ENCODE measurements at regions not wholly inside any gene's neighbourhood (a gene's known extent, or its start where the extent isn't known, plus 50 kb on each side); places are given as distances from the start of the nearest gene placed in this dataset.

- TF ChIP-seq TCF7L2 (IDR thresholded peaks at IDR 0.05; ENCODE audit: low read depth, low read length) (no peak), SIN3A (IDR thresholded peaks at IDR 0.05; ENCODE audit: borderline replicate concordance, insufficient read depth, low read depth, low read length) (no peak), REST (IDR thresholded peaks at IDR 0.05; ENCODE audit: insufficient read depth in 1 of 2, low read depth in 2 of 2, low read length in 1 of 2) (no peak), POLR2AphosphoS5 (IDR thresholded peaks at IDR 0.05; ENCODE audit: low read depth, low read length) (no peak), CTCF (IDR thresholded peaks at IDR 0.05) (no peak)
- no TSS peak for BruUV-seq (replicated peaks)
- H3K9me3 ChIP-seq (ENCODE audit: control insufficient read depth, insufficient read depth, low read depth, low read length): peaks cover 2% of the 10 kb centered on the region; the same call in 1 of the 2 replicates
These were observed 225.7 kb downstream of the SIPA1L2 start for GRCh38 chr1:232404227-232404626.

GRCh38 chr1:232403017-232403714 is 226.8 kb downstream of the SIPA1L2 start:
- ATAC-seq: no peak
- POLR2A ChIA-PET: no interaction called here
- in situ Hi-C loops (cut with HindIII; ENCODE audit: low pct_unique_long_range_greater_than_20kb, low sequenced_read_pairs): no loop called here

More at GRCh38 chr1:232404227-232404626, 225.7 kb downstream of the SIPA1L2 start:
- H3K27ac ChIP-seq (ENCODE audit: low read length): no peak overlapping the region
- DNase-seq (ENCODE audit: low read depth, low spot score) (no peak), ATAC-seq (no peak)
- CTCF ChIA-PET: no interaction called here
- H3K27me3 ChIP-seq (ENCODE audit: control insufficient read depth, insufficient read depth, low read length): no peaks in the 10 kb centered on the region
- no peak overlapping the region for H3K4me3 ChIP-seq (ENCODE audit: low read depth in 2 of 2, low read length in 2 of 2)
- POLR2A ChIA-PET: no interaction called here
- H3K36me3 ChIP-seq (ENCODE audit: control insufficient read depth, insufficient read depth, low read length): no peaks in the 10 kb centered on the region
- in situ Hi-C loops (cut with HindIII; ENCODE audit: low pct_unique_long_range_greater_than_20kb, low sequenced_read_pairs): no loop called here
- H3K4me1 ChIP-seq (ENCODE audit: control insufficient read depth, insufficient read depth, low read length): no peaks in the 10 kb centered on the region
- intact Hi-C loops (cut with micrococcal nuclease; ENCODE audit: unreplicated experiment): no loop called here

More at GRCh38 chr1:232403017-232403714, 226.8 kb downstream of the SIPA1L2 start:
- Histone ChIP-seq H3K4me3 (ENCODE audit: low read depth in 2 of 2, low read length in 2 of 2) (no peak overlapping the region), H3K9me3 (ENCODE audit: control insufficient read depth, insufficient read depth, low read depth, low read length) (no peaks in the 10 kb centered on the region), H3K27me3 (ENCODE audit: control insufficient read depth, insufficient read depth, low read length) (no peaks in the 10 kb centered on the region), H3K27ac (ENCODE audit: low read length) (no peak overlapping the region), H3K4me1 (ENCODE audit: control insufficient read depth, insufficient read depth, low read length) (no peaks in the 10 kb centered on the region), H3K36me3 (ENCODE audit: control insufficient read depth, insufficient read depth, low read length) (no peaks in the 10 kb centered on the region)
- no peak for DNase-seq (ENCODE audit: low read depth, low spot score)
- BruUV-seq (replicated peaks): no TSS peak
- intact Hi-C loops (cut with micrococcal nuclease; ENCODE audit: unreplicated experiment): no loop called here
- TF ChIP-seq SIN3A (IDR thresholded peaks at IDR 0.05; ENCODE audit: borderline replicate concordance, insufficient read depth, low read depth, low read length) (no peak), CTCF (IDR thresholded peaks at IDR 0.05) (no peak), POLR2AphosphoS5 (IDR thresholded peaks at IDR 0.05; ENCODE audit: low read depth, low read length) (no peak), TCF7L2 (IDR thresholded peaks at IDR 0.05; ENCODE audit: low read depth, low read length) (no peak), REST (IDR thresholded peaks at IDR 0.05; ENCODE audit: insufficient read depth in 1 of 2, low read depth in 2 of 2, low read length in 1 of 2) (no peak)
- CTCF ChIA-PET: no interaction called here
